ENCODE measurements at regions not wholly inside any gene's neighbourhood (a gene's known extent, or its start where the extent isn't known, plus 50 kb on each side); places are given as distances from the start of the nearest gene placed in this dataset.
"Not testable (repeated sequence)": the region's sequence is repeated elsewhere in the genome, so short reads cannot be mapped to it uniquely, and the experiment has no call there.

DNA sequence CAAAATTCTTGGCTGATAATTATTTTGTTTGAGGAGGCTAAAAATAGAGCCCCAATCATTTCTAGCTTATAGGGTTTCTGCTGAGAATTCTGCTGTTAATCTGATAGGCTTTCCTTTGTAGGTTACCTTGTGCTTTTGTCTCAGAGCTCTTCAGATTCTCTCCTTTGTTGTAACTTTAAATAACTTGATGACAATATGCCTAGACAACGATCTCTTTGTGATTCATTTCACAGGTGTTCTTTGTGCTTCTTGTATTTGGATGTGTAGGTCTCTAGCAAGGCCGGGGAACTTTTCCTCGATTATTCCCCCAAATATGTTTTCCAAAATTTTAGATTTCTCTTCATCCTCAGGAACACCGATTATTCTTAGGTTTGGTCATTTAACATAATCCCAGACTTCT is 376.5 kb upstream of the MAN1A1 start:
- no peak for DNase-seq (ENCODE audit: low read depth)

DNA sequence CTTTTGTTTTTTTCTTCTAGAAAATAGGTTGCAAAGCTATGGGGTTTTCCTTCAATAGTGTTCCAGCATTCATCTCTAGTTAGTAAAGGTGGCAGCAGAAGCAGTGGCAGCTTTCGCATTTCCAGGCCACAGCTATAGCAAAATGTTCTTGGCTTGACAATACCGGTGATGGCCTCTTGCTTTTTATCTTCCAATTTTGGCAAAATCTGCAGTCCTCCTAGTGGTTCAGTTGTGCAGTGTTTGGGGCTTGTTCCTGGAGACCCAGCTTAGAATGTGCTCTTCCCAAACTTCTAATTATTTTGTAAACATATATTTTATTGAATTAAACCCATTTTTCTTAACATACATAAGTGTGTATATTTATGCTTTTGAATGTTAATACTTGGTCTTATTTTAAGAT is 370.6 kb upstream of the MAN1A1 start:
- DNase-seq (ENCODE audit: low read depth), result no peak

DNA sequence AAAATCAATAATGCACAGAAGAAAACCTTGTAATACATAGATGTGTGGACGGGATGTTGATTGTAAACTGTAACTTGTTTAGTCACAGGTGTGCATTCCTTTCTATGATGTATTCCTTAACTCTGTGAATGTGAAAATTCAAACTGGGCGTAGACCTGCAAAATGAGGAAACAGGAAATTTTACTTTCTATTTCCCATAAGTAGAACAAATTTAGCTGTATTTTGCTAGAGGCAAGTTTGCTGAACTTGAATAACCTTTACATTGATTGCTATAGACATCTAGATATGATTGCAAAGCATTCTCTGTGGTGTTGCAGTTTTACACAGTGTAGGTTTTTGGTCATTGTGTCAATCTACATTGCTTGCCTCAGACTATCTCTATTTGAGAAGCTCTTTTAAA is 368.4 kb upstream of the MAN1A1 start:
- DNase-seq (ENCODE audit: low read depth), result no peak

DNA sequence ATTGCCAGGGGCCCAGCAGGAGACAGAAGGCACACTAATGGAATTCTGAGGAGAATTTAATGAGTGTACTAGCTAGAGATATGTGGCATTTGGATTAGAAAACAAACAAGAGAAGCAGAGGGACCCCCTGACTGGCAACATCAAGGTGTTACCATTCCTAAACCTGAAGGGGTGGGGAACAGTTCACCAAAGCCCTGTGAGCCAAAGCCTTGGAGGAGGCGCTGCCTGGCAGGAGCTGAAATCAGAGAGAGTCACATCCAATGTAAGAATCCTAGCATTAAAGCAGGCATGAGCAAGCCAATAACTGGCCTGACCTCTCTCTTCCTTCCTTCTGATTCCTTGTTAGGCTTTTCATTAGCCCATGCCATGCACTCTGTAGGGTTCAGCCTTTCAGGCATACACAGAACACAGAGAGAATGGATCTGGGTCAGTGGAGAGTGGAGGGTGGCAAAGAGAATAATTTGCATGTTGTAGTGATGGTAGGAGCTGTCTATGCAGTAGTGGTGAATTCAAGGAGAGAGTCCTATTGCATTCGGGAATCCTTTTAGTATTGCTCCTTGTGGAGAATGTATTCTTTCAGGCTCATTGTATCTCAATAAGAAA is 367.2 kb upstream of the MAN1A1 start:
- DNase-seq (ENCODE audit: low read depth), result no peak

DNA sequence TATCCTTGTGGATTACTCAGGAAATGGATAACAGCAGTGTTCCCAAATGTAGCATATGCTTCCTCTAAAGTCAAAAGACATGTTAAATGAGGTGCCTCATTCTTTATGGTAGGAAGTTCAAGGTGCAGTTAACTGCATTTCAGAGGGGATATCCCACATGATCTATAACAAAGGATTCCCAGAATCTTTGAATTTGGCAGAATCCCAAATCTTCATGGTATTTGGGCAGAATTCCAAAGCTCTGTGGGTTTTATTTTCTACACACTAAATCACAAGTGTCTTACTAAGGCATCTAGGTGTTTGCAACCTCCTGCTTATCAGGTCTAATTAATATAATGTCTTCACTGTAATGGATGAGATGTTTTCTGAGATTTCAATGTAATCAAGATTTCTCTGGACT is 364.3 kb upstream of the MAN1A1 start:
- no peak for DNase-seq (ENCODE audit: low read depth)

DNA sequence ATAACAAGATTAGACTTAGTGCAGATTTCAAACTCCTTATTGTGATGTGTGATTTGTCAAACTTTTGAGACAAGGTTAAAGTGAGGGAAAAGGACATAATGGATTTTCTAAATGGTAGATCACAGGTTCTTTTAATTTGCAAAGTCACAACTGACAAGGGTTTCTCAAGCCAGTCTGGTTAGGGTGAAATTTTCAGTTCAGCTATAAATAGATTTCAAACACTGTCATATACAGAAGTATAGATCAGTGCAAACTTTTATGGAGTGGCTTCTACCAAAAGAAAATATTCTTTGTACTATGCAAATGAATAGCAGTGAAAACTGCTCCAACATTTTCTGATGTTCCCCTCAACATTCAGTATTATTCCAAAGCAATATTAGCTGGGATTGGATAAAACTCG is 337.1 kb upstream of the MAN1A1 start:
- DNase-seq (ENCODE audit: low read depth), result no peak

DNA sequence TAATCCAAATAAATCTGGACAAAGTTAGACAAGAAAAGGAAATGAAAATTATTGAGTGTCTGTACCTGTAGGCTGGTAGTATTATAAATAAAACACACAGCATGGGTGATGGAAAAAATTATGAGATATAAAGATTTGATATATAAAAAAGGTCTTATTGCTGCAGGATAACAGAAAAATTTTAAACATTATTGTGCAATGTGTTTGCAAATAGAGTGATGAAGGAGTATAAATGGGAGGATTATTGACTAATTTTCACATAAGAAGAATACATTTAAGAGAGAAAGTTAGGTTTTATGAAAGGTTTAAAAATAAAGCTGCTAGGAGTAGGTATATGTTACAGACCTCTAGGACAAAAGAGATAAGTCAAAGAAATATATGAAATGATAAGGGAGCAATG is 336.7 kb upstream of the MAN1A1 start:
- DNase-seq (ENCODE audit: low read depth), result no peak

DNA sequence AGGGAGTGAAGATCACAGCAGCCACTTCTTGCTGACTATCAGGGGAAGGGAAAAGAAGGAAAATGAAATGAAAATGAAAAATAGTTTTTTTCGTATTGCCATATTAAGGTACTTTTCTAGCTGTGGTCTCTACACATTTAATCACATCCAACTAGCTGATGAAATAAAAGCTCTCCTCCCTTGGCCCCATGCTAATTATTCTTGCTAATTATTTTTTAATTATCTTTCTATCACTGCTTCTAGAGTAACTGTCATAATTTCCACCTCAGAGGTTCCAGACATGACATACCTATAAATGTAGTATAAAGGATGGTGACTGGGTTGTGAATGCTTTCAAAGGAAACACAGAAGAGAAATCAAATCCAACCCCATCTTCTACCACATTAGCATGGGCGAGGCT is 334.1 kb upstream of the MAN1A1 start:
- DNase-seq (ENCODE audit: low read depth), result no peak

DNA sequence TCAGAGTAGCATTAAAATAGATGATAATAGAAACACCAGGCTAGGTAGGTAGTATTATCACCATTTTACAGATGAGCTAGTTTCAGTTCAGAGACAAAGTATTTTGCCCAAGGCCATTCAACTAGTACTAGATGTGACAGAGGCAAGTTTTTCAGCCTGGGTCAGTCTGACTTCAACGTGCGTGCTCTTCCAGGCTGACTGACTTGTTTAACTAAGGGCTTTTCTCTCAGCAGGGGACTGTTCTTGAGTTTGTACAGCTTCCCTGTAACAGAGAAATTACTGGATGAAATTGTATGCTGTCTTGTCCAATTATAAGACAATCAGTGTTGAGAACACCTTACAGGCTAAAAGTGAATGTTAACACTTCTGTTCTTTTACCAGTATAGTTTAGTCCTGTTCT is 333.5 kb upstream of the MAN1A1 start:
- no peak for DNase-seq (ENCODE audit: low read depth)

DNA sequence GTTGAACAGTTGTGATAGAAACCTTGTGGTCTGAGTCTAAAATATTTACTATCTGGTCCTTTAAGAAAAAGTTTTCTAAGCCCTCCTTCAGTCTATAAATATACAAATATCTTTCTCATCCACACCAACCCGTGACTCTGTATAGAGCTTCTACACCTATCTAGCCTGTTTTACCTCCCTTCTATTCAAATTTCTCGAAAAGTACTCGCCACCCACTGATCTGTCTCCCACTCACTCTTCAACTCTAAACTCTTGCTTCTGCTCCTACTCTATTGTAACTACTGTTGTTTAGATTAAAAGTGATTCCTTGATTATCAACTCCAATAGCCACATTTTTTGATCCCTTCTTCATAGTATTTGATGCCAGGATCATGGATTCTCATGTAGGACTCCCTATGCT is 329.4 kb upstream of the MAN1A1 start:
- DNase-seq (ENCODE audit: low read depth), result no peak

DNA sequence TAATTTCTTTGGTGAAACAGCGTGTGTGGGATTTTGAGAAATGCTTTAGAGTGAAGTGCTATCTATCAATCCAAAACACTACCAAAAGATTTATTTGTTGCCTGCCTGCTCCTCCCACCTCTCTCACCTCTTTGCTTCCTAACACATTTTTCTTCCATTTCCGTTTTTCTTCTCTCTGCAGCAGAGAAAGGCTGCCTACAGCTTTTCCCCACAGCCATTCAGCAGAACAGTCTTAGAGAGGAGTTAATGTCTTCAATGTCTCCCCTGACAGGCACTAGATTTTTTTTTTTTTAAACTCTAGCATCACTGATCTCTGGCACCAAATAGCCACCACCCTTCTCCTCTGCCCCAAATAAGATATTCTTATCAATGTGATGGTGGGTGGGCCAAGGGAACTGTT is 327.8 kb upstream of the MAN1A1 start:
- DNase-seq (ENCODE audit: low read depth), result no peak

DNA sequence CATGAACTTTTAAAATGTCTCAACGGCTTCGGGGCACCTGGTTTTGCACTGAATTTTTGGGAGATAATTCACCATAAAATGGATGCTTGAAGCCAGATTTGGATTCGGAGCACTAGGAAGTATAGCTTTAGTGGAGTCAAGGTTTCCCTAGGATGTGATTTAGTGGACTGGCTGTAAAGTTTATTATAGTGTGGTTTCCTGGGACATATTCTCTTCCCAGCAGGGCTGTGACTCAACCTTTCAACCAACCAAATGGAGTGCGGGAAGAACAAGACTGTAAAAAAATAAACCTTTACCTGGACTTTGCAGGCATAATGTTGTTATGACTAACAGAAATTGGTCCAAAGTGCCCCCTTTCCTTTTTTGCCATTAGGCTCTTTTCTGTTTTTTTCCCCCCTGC is 327.4 kb upstream of the MAN1A1 start:
- no peak for DNase-seq (ENCODE audit: low read depth)

DNA sequence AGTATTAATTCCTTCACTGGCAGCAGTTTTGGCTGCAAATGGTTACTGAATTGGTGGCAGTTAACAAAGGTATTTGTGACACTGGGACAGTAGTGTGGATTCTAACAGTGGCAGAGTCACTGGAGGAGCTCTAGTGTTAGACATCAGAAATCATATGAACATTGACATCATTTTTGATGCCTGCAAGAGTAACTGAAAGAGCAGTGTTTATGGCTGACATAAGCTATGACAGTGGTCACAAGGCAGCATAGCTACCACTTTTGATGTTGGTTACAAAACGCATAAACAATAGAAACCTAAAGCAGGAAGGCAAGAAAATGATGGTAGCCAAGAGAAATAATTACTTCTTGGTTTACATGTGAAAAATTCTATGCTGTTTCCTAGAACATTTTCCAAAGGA is 326.7 kb upstream of the MAN1A1 start:
- DNase-seq (ENCODE audit: low read depth), result no peak

DNA sequence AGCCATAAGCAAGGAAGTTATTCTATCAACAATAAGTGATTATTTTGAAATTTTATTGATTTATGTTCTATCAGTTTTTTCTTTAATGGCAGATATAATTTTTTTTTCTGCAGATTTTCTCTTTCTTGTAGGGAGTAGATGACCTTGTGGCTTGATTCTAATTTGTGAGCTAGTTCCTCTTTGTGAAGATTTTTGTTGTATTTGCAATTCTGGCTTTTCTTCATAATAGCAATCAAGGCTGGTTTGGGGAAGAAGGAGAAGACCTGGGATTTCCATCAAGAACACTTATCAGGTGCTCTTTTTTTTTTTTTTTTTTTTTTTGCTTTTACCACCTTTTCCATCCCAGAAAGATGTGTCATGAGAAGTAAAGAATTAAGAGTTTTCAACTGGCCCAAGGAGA is 324.2 kb upstream of the MAN1A1 start:
- DNase-seq (ENCODE audit: low read depth), result no peak

DNA sequence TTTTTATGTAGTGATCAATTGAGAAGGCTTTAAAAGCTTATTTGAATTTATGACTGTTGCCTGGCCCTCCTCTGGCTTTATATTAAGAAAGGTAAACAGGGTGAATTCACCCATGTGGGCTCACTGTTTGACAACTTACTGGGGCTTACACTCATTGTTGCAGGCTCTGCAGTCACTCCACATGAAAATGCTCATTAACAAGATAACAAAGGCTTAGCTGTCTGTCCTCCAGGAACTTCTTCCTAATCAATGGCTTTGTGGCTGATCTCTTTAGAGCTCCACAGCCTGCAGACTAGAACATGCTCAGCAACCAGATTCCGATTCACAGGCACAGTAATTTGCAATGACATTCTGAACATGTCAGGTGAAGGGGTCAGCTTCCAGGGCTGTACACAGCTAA is 323.2 kb upstream of the MAN1A1 start:
- no peak for DNase-seq (ENCODE audit: low read depth)

DNA sequence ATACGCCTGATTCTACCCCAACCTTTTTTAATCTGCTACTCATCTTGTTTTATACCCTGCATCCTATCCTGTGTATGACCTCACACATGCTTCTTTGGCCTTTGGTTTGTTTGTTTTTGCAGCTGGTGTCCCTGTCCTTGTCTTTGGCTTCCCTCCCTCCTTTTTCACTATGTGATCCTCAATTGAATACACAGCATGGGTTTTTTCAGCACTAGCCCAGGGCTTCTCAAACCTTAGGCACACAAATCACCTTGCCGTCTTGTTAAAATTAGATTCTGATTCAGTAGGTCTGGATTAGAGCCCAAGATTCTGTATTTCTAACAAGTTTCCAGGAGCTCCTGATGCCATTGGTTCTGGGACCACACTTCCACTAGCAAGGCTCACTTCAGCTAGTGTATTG is 321.5 kb upstream of the MAN1A1 start:
- no peak for DNase-seq (ENCODE audit: low read depth)

DNA sequence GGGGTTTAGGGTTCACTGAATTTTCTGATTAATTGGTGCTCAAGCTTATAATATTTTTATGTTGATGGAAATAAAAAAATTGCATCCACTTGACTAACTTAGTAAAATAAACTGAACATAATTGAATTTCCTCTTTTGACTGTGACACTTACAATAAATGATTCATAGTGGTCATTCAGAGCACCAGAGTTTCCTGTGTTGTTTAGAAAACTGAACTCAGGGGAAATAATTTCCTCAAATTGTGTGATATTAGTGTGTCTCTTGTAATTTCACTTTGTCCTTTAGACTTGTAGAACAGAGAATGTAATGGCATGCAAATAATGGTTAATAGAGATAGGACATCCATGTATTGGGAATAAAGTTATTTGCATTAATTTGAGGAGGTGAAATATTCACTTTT is 319.7 kb upstream of the MAN1A1 start:
- DNase-seq (ENCODE audit: low read depth), result no peak

DNA sequence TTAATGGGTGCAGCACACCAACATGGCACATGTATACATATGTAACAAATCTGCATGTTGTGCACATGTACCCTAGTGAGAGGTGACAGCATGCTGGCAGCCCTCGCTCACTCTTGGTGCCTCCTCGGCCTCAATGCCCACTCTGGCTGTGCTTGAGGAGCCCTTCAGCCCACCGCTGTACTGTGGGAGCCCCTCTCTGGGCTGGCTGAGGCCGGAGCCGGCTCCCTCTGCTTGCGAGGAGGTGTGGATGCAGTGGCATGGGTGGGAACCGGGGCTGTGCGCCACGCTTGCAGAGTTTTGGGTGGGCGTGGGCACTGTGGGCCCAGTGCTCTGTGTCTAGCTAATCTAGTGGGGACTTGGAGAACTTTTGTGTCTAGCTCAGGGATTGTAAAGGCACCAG is 315.9 kb upstream of the MAN1A1 start:
- DNase-seq (ENCODE audit: low read depth), result not testable (repeated sequence)

DNA sequence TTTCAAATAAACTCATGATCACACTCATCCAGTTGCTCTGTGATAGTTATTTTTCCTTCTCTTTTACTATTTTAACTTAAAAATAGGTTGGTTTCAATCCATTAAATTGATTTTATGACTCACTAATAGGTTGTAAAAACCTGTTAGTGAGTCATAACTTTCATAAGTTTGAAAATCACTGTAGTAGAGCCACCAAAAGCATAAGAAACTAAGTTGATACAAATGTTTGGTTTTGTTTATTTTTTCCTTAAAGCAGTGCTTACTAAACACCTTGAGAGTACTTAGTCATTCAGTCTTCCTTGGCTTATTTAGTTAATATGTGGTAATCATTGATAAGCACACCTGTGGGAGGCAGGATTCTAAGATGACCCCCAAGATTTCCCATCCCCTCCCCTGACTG is 312.1 kb upstream of the MAN1A1 start:
- no peak for DNase-seq (ENCODE audit: low read depth)

DNA sequence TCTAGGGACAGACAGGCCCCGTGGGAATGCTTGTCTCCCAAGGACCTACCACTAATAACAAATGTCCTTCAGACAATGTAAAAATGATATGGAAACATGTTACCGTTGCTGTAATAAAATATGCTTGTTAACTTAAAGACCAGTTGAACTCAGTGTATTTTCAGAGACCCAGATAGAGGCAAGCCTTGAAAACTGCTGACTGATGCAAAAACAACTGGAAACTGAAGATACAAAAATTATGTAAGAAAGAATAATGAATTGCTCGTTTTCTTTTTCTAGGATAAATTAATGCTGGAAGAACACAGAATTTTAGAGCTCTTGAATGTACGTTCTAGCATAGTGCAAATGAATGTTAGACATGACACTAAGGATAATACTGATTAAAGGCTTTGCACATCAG is 311.5 kb upstream of the MAN1A1 start:
- DNase-seq (ENCODE audit: low read depth), result no peak

DNA sequence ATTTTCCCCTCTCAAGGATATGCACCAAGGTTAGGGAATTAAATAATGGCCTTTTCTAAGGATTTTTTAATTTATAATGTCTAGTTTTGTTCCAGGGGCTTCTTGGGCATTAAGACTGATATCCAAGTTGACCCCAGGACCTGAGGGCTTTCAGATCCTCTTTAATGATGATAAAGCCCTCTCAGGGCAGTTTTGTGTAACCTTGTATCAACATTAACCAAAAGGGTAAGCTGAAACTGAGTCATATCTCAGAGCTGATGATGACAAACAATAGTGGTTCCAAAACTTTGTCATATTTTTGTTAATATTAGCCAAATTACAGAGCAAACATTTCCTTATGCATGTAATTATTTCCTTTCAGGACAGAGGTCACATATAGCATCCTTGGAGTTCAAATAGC is 309.4 kb upstream of the MAN1A1 start:
- DNase-seq (ENCODE audit: low read depth), result no peak

DNA sequence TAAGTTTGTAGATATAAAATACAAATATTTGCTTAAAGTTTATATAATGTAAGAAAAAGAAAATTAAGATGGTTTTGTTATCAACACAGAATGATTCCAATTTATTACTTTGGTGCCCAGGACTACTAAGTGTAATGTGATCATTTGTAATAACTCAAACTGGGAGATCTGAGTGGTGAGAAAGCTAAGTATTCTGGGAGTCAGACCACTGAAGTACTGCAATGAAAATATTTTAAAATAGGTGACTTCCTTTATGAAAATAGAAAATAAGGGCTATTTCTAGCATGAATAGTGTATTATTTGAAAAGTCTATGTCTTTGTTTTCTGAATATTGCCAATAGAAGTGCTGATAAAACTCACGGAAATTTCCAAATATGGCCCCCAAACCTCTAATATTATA is 305.6 kb upstream of the MAN1A1 start:
- no peak for DNase-seq (ENCODE audit: low read depth)

DNA sequence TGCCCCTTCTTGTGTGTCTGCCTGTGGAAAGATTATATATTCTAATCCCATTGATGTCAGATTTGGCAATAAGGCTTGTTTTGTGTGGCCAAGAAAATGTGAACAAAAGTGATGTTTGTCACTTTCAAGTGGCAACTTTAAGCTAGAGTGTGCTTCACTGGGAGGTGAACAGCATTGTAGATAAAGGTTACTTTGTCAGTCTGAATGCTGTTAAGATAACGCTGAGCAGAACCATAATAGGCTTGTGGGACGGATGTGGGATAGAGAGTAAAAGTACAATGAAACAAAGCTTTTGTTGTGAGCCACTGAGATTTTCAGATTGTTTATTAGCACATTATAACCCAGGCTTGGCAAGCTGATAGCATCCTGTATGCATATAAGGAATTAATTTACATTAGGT is 303.8 kb upstream of the MAN1A1 start:
- DNase-seq (ENCODE audit: low read depth), result no peak

DNA sequence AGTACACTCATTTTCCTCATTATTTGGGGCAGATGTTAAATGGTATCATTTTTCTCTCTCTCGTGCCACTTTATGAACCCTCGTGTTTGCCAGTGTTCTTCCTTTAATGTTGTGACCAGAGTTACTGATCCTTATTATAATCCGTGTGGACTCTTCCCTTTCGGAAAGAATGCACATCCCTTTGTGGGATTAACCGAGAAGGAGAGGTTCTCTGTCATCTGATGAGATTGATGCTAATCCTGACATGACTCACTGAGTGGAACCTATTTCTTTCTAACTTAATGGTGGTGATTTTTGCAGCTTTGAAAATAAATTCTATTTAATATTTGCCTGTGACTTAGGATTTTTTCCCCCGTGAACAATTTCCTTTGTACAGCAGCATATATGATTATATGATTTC is 300.0 kb upstream of the MAN1A1 start:
- no peak for DNase-seq (ENCODE audit: low read depth)

DNA sequence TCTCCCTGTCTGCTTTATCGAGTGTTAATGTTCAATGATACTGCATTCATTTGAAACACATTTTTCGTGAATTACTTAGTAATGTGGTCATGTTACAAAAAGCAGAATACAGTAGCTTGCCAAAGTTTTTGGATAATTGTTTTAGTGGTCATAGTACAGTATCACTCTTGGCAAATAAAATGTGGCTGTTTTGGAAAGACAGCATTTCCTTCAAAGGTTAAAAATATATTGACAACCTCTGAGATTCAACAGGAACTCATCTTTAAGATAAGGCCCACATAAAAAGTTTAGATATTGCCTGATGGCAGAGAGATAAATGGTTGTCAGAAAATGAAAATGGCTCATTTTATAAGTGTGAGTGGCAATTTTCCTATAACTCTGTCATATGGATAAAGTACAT is 297.7 kb upstream of the MAN1A1 start:
- DNase-seq (ENCODE audit: low read depth), result no peak

All from stimulated activated CD8-positive, alpha-beta memory T cell treated with anti-CD3 and anti-CD28 coated beads, Interleukin-15, amount 100 ng/mL, for 1 hour (primary cell).